ENCODE measurements at regions not wholly inside any gene's neighbourhood (a gene's known extent, or its start where the extent isn't known, plus 50 kb on each side); places are given as distances from the start of the nearest gene placed in this dataset.

- TF ChIP-seq CTCF (IDR thresholded peaks at IDR 0.05), result no peak
- TF ChIP-seq POLR2A (IDR thresholded peaks at IDR 0.05), result no peak
Observed at GRCh38 chr10:109774121-109774440, 149.2 kb downstream of the XPNPEP1 start.
